ENCODE measurements at regions not wholly inside any gene's neighbourhood (a gene's known extent, or its start where the extent isn't known, plus 50 kb on each side); places are given as distances from the start of the nearest gene placed in this dataset.

DNA sequence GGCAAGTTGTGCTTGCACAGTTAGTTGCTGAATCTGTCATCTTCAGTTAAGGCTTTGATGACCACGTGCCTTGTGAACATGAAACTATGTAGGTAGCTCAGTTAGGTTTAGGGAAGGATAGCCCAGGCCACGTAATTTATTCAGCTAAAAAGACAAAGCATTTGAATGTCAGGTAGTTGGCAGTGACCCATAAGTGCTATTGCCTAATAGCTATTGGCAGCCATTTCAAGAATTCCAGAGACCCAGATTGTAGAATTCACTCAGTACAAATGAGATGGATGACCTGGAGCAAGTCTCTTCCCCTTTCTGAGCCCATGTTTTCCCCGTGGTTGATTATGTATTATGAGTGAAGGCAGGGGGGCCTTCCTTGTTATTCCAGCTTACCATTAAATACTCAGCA lies 265.3 kb upstream of the ANO5 start:
- in situ Hi-C loops (cut with HindIII; ENCODE audit: extremely low pct_ligation_motif_present, low pct_unique_long_range_greater_than_20kb) = no loop called here
- ChIA-PET POLR2A (no interaction called here), CTCF (ENCODE audit: low intra/inter-chr PET ratio, low total read pairs) (no interaction called here)
- H3K27me3 ChIP-seq (ENCODE audit: control insufficient read depth in 1 of 2, insufficient read depth in 2 of 2, low read length in 2 of 2) = no peaks in the 10 kb centered on the region
- H4K20me1 ChIP-seq (ENCODE audit: insufficient read depth, low read length) = no peaks in the 10 kb centered on the region
- no TSS peak for BruUV-seq (replicated peaks)
- no peak overlapping the region for H3K4me2 ChIP-seq (ENCODE audit: low read depth, low read length)
- H3K4me3 ChIP-seq (replicated peaks in 1 of 3; ENCODE audit: insufficient read depth in 1 of 3, low read depth in 2 of 3, low read length in 3 of 3) = no peak overlapping the region
- no peaks in the 10 kb centered on the region for H3K79me2 ChIP-seq (ENCODE audit: insufficient read depth, low read length)
- TF ChIP-seq ZNF136 (CRISPR knock-in tag; IDR thresholded peaks at IDR 0.05; ENCODE audit: low read depth) (no peak), ZNF562 (CRISPR knock-in tag; IDR thresholded peaks at IDR 0.05; ENCODE audit: borderline replicate concordance) (no peak), ZNF451 (CRISPR knock-in tag; IDR thresholded peaks at IDR 0.05) (no peak), ZKSCAN5 (CRISPR knock-in tag; IDR thresholded peaks at IDR 0.05) (no peak), IKZF1 (IDR thresholded peaks at IDR 0.05) (no peak), ZNF660 (CRISPR knock-in tag; IDR thresholded peaks at IDR 0.05; ENCODE audit: borderline replicate concordance, low read depth) (no peak), CBX1 (IDR thresholded peaks at IDR 0.05; ENCODE audit: low read depth) (no peak), U2AF2 (IDR thresholded peaks at IDR 0.05; ENCODE audit: low read depth, low read length) (no peak), CREM (IDR thresholded peaks at IDR 0.05) (no peak), CREM (CRISPR knock-in tag; IDR thresholded peaks at IDR 0.05) (no peak), ZNF251 (CRISPR knock-in tag; IDR thresholded peaks at IDR 0.05) (no peak), PHF8 (CRISPR knock-in tag; IDR thresholded peaks at IDR 0.05) (no peak), GZF1 (CRISPR knock-in tag; IDR thresholded peaks at IDR 0.05) (no peak), PAF1 (CRISPR knock-in tag; IDR thresholded peaks at IDR 0.05) (no peak)
- TF ChIP-seq, protein P1, sequence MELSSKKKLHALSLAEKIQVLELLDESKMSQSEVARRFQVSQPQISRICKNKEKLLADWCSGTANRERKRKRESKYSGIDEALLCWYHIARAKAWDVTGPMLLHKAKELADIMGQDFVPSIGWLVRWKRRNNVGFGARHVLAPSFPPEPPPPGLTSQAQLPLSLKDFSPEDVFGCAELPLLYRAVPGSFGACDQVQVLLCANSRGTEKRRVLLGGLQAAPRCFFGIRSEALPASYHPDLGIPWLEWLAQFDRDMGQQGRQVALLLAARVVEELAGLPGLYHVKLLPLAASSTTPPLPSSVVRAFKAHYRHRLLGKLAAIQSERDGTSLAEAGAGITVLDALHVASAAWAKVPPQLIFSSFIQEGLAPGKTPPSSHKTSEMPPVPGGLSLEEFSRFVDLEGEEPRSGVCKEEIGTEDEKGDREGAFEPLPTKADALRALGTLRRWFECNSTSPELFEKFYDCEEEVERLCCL (CRISPR knock-in tag; IDR thresholded peaks at IDR 0.05; ENCODE audit: borderline replicate concordance) = no peak
- TF ChIP-seq, protein P2, sequence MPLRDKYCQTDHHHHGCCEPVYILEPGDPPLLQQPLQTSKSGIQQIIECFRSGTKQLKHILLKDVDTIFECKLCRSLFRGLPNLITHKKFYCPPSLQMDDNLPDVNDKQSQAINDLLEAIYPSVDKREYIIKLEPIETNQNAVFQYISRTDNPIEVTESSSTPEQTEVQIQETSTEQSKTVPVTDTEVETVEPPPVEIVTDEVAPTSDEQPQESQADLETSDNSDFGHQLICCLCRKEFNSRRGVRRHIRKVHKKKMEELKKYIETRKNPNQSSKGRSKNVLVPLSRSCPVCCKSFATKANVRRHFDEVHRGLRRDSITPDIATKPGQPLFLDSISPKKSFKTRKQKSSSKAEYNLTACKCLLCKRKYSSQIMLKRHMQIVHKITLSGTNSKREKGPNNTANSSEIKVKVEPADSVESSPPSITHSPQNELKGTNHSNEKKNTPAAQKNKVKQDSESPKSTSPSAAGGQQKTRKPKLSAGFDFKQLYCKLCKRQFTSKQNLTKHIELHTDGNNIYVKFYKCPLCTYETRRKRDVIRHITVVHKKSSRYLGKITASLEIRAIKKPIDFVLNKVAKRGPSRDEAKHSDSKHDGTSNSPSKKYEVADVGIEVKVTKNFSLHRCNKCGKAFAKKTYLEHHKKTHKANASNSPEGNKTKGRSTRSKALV (CRISPR knock-in tag; IDR thresholded peaks at IDR 0.05) = no peak
- TF ChIP-seq, protein P3, sequence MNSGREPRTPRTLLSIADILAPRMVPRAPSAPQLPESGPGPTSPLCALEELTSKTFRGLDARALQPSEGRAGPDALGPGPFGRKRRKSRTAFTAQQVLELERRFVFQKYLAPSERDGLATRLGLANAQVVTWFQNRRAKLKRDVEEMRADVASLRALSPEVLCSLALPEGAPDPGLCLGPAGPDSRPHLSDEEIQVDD (CRISPR knock-in tag; IDR thresholded peaks at IDR 0.05; ENCODE audit: borderline replicate concordance) = no peak
- WGBS (ENCODE audit: low lambda C conversion rate) = 0% methylated on average over 3 of the region's 3 CpGs
- FAIRE-seq = no peak
- DNase-seq (ENCODE audit: low spot score) = no peak
- no peaks in the 10 kb centered on the region for H3K36me3 ChIP-seq (replicated peaks in 1 of 2; ENCODE audit: control insufficient read depth in 1 of 2, insufficient read depth in 2 of 2, low read length in 2 of 2)
- intact Hi-C loops (cut with micrococcal nuclease; ENCODE audit: unreplicated experiment) = no loop called here
- no peak overlapping the region for H3K9ac ChIP-seq (ENCODE audit: insufficient read depth, low read depth, low read length)
- H3K27ac ChIP-seq (ENCODE audit: extremely low read length, insufficient read depth, low read length) = no peak overlapping the region
- ATAC-seq = no peak
- no peaks in the 10 kb centered on the region for H3K4me1 ChIP-seq (ENCODE audit: insufficient read depth, low read length)
- no peaks in the 10 kb centered on the region for H3K9me3 ChIP-seq (ENCODE audit: low read length)
- no peak overlapping the region for H2AFZ ChIP-seq (ENCODE audit: low read length)
